ENCODE measurements at regions not wholly inside any gene's neighbourhood (a gene's known extent, or its start where the extent isn't known, plus 50 kb on each side); places are given as distances from the start of the nearest gene placed in this dataset.

GRCh38 chr5:126189231-126189630, 234.0 kb upstream of the GRAMD2B start:
- TF ChIP-seq EZH2 (IDR thresholded peaks at IDR 0.05; ENCODE audit: low read length, unreplicated experiment) (no peak), CTCF (conservative IDR thresholded peaks at IDR 0.05; ENCODE audit: low read depth, low read length) (no peak)
